ENCODE measurements at regions not wholly inside any gene's neighbourhood (a gene's known extent, or its start where the extent isn't known, plus 50 kb on each side); places are given as distances from the start of the nearest gene placed in this dataset.
"Not testable (repeated sequence)": the region's sequence is repeated elsewhere in the genome, so short reads cannot be mapped to it uniquely, and the experiment has no call there.

DNA sequence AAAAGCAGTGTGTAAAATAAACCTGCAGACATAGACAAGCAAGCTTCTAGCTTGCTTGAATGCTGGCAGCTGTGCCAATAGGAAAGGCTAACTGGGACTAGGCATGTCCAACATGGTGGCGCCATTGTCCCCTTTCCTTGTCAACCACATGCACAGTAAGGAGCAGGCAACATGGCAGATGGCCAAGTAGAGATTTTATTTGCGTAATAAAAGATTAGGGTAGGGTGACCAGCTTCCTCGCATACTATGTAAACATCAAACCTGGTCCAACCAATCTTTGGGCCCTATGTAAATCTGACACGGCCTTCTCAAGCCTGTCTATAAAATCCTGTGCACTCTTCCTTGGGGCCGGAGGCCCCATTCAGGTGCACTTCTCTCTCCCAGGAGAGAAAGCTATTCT is 575.4 kb upstream of the GOLIM4 start:
- Histone ChIP-seq H2AFZ (ENCODE audit: low read length) (no peak overlapping the region), H3K36me3 (ENCODE audit: insufficient read depth, low read length) (no peaks in the 10 kb centered on the region), H3K27me3 (ENCODE audit: insufficient read depth, low read length) (no peaks in the 10 kb centered on the region), H3K4me3 (ENCODE audit: insufficient read depth, low read length) (no peak overlapping the region), H3K27ac (ENCODE audit: low read depth, low read length) (no peak overlapping the region), H3K4me2 (ENCODE audit: insufficient read depth, low read length) (no peak overlapping the region), H4K20me1 (ENCODE audit: insufficient read depth, low read length) (no peaks in the 10 kb centered on the region), H3K9me3 (ENCODE audit: low read depth, low read length) (no peaks in the 10 kb centered on the region), H3K79me2 (ENCODE audit: insufficient read depth, low read length) (no peaks in the 10 kb centered on the region), H3K4me1 (ENCODE audit: insufficient read depth, low read length) (no peaks in the 10 kb centered on the region)
- DNase-seq (ENCODE audit: insufficient read length, low spot score, missing footprints) = no peak
- no peak for TF ChIP-seq CTCF (IDR thresholded peaks at IDR 0.05; ENCODE audit: extremely low read depth, low read depth, low read length)

DNA sequence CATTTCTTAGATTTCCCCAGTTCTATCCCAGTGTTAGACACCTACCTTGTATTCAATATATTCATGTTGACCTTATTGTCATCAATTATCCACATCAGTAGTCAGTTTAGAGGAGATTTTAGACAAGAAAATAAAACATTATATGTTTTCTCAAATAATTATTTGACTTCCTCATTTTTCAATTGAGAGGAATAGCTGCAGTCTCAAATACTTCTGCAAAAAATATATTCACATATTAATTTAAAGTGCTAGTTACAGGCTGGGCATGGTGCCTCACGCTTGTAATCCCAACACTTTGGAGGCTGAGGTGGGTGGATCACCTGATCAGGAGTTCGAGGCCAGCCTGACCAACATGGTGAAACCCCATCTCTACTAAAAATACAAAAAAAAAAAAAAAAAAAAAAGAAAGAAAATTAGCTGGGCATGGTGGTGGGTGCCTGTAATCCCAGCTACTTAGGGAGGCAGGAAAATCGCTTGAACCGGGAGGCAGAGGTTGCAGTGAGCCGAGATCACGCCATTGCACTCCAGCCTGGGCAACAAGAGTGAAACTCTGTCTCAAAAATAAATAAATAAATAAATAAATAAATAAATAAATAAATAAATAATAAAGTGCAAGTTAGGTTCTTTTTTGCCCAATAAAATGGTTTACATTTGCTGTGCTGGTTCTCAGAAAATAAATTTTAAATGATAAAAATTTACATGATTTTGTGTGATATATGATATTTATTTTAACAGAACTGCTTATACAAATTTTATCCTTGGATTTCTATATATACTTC is 565.3 kb upstream of the GOLIM4 start:
- not testable (repeated sequence) for H3K79me2 ChIP-seq (ENCODE audit: insufficient read depth, low read length); H2AFZ ChIP-seq (ENCODE audit: low read length); DNase-seq (ENCODE audit: insufficient read length, low spot score, missing footprints); H3K4me2 ChIP-seq (ENCODE audit: insufficient read depth, low read length); H3K4me3 ChIP-seq (ENCODE audit: insufficient read depth, low read length); H3K27ac ChIP-seq (ENCODE audit: low read depth, low read length); H3K27me3 ChIP-seq (ENCODE audit: insufficient read depth, low read length); H3K4me1 ChIP-seq (ENCODE audit: insufficient read depth, low read length); H3K36me3 ChIP-seq (ENCODE audit: insufficient read depth, low read length); H4K20me1 ChIP-seq (ENCODE audit: insufficient read depth, low read length); H3K9me3 ChIP-seq (ENCODE audit: low read depth, low read length)

DNA sequence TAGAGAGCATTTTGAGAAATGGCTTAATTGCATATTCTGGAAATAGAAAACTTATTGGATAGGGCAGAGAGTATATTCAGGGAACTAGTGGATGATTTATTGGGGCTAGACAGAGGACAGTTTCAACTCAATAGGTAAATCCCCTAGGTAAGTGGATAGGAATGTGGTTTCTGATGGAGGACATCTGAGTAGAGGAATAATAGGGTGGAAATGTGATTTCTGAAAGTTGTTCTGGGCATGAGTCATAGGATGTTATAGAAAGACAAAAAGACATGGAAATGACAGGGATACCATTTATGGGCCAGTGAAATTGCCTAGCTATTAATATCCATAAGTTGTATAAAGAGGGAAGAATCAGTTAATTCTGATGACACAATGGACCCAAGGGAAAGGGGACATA is 563.3 kb upstream of the GOLIM4 start:
- no peak overlapping the region for H3K27ac ChIP-seq (ENCODE audit: low read depth, low read length)
- H3K4me1 ChIP-seq (ENCODE audit: insufficient read depth, low read length) = no peaks in the 10 kb centered on the region
- no peaks in the 10 kb centered on the region for H3K36me3 ChIP-seq (ENCODE audit: insufficient read depth, low read length)
- H3K4me2 ChIP-seq (ENCODE audit: insufficient read depth, low read length) = no peak overlapping the region
- H3K27me3 ChIP-seq (ENCODE audit: insufficient read depth, low read length) = no peaks in the 10 kb centered on the region
- H3K9me3 ChIP-seq (ENCODE audit: low read depth, low read length) = no peaks in the 10 kb centered on the region
- H2AFZ ChIP-seq (ENCODE audit: low read length) = no peak overlapping the region
- no peaks in the 10 kb centered on the region for H4K20me1 ChIP-seq (ENCODE audit: insufficient read depth, low read length)
- no peak overlapping the region for H3K4me3 ChIP-seq (ENCODE audit: insufficient read depth, low read length)
- H3K79me2 ChIP-seq (ENCODE audit: insufficient read depth, low read length) = no peaks in the 10 kb centered on the region
- DNase-seq (ENCODE audit: insufficient read length, low spot score, missing footprints) = no peak
- no peak for TF ChIP-seq CTCF (IDR thresholded peaks at IDR 0.05; ENCODE audit: extremely low read depth, low read depth, low read length)

- H3K9me3 ChIP-seq (ENCODE audit: low read depth, low read length) = no peaks in the 10 kb centered on the region
- no peak for DNase-seq (ENCODE audit: insufficient read length, low spot score, missing footprints)
- no peaks in the 10 kb centered on the region for H3K27me3 ChIP-seq (ENCODE audit: insufficient read depth, low read length)
- H3K4me3 ChIP-seq (ENCODE audit: insufficient read depth, low read length) = no peak overlapping the region
- no peaks in the 10 kb centered on the region for H3K4me1 ChIP-seq (ENCODE audit: insufficient read depth, low read length)
- no peaks in the 10 kb centered on the region for H4K20me1 ChIP-seq (ENCODE audit: insufficient read depth, low read length)
- TF ChIP-seq CTCF (IDR thresholded peaks at IDR 0.05; ENCODE audit: extremely low read depth, low read depth, low read length) = no peak
- H3K4me2 ChIP-seq (ENCODE audit: insufficient read depth, low read length) = no peak overlapping the region
- H3K79me2 ChIP-seq (ENCODE audit: insufficient read depth, low read length) = no peaks in the 10 kb centered on the region
- no peak overlapping the region for H3K27ac ChIP-seq (ENCODE audit: low read depth, low read length)
- no peaks in the 10 kb centered on the region for H3K36me3 ChIP-seq (ENCODE audit: insufficient read depth, low read length)
- H2AFZ ChIP-seq (ENCODE audit: low read length) = no peak overlapping the region
Measured at GRCh38 chr3:168655611-168656010, 559.9 kb upstream of the GOLIM4 start.
